OCI-LY7 (cell line): ENCODE measurements at regions not wholly inside any gene's neighbourhood (a gene's known extent, or its start where the extent isn't known, plus 50 kb on each side); places are given as distances from the start of the nearest gene placed in this dataset.

Source experiments
- BruUV-seq: library from RNA; stranded (reverse); fragments of 400-500 nt; replicated peaks from 2 replicates; lab custom pipeline; 2021; lab: Mats Ljungman, UMichigan
- CTCF ChIA-PET: fragments of 300-600 bp; sonication (Branson Sonifier 250); formaldehyde crosslinking; loops from one replicate; lab custom pipeline; 2022; ENCODE audit warnings: antibody characterized with exemption; ENCODE audit not compliant: unreplicated experiment; lab: Charles Lee
- POLR2A ChIA-PET: fragments of 300-600 bp; sonication (Branson Sonifier 250); formaldehyde crosslinking; loops from one replicate; lab custom pipeline; 2022; ENCODE audit warnings: antibody characterized with exemption; lab: Charles Lee
- DNase-seq: peaks from one replicate; pipeline ENCODE4 v3.0.0-alpha.2; 2015; ENCODE audit warnings: low spot score
- H2AFZ ChIP-seq: fragments of 200-600 bp; sonication (generic), shearing (Covaris generic); 2 replicates; pipeline ENCODE4 v1.6.1; 2014; ENCODE audit warnings: mild to moderate bottlenecking, antibody characterized with exemption, low read length, moderate library complexity
- H3K27ac ChIP-seq: fragments of 200-600 bp; sonication (generic); 2 replicates; pipeline ENCODE4 v1.5.1; 2014; ENCODE audit warnings: mixed run types, low read depth, mild to moderate bottlenecking, moderate library complexity, low read length, inconsistent platforms; ENCODE audit not compliant: poor library complexity, severe bottlenecking
- H3K36me3 ChIP-seq: fragments of 200-600 bp; sonication (generic); 2 replicates; pipeline ENCODE4 v1.6.1; 2014; ENCODE audit warnings: mild to moderate bottlenecking, antibody characterized with exemption, low read length, moderate library complexity, mixed read lengths; ENCODE audit not compliant: insufficient read depth
- H3K4me1 ChIP-seq: fragments of 200-600 bp; sonication (generic); 2 replicates; pipeline ENCODE4 v1.5.1; 2014; ENCODE audit warnings: mild to moderate bottlenecking, low read length; ENCODE audit not compliant: insufficient read depth, poor library complexity, severe bottlenecking
- H3K4me2 ChIP-seq: fragments of 200-600 bp; sonication (generic); 2 replicates; pipeline ENCODE4 v1.6.1; 2014; ENCODE audit warnings: mild to moderate bottlenecking, low read length
- H3K4me3 ChIP-seq: fragments of 200-600 bp; sonication (generic); 2 replicates; pipeline ENCODE4 v1.5.1; 2014; ENCODE audit warnings: mild to moderate bottlenecking, low read depth, low read length; ENCODE audit not compliant: poor library complexity, severe bottlenecking
- H3K79me2 ChIP-seq: fragments of 200-600 bp; sonication (generic); 2 replicates; pipeline ENCODE4 v1.6.1; 2016; ENCODE audit warnings: low read depth, mild to moderate bottlenecking, low read length, moderate library complexity, mixed read lengths; ENCODE audit not compliant: insufficient read depth
- H3K9me2 ChIP-seq: fragments of 200-600 bp; sonication (generic); 2 replicates; pipeline ENCODE4 v1.6.1; 2016; ENCODE audit warnings: mild to moderate bottlenecking, low read length, mixed read lengths; ENCODE audit not compliant: insufficient read depth
- H3K9me3 ChIP-seq: fragments of 200-600 bp; sonication (generic); 2 replicates; pipeline ENCODE4 v1.6.1; 2014; ENCODE audit warnings: mild to moderate bottlenecking, mixed run types, low read length, mixed read lengths
- H4K20me1 ChIP-seq: fragments of 200-600 bp; sonication (generic); 2 replicates; pipeline ENCODE4 v1.6.1; 2014; ENCODE audit warnings: mild to moderate bottlenecking, antibody characterized with exemption, low read length, moderate library complexity, mixed read lengths; ENCODE audit not compliant: insufficient read depth
- EZH2phosphoT487 ChIP-seq: fragments of 200-600 bp; sonication (generic); IDR thresholded peaks from 2 replicates; pipeline ENCODE4 v1.6.1; 2018; ENCODE audit warnings: low read depth, borderline replicate concordance, mild to moderate bottlenecking, mixed run types, antibody characterized with exemption, low read length, moderate library complexity, mixed read lengths
- intact Hi-C: fragments of 100-400 bp; cut with micrococcal nuclease; formaldehyde crosslinking; loops from one replicate; pipeline ENCODE4 v1.10.0; 2022; ENCODE audit not compliant: unreplicated experiment
- TF ChIP-seq, protein P1 (sequence below): fragments of 200-600 bp; sonication (generic); conservative IDR thresholded peaks from 2 replicates; pipeline ENCODE4 v1.5.1; 2014; ENCODE audit warnings: mild to moderate bottlenecking, antibody characterized with exemption, low read length, moderate library complexity, mixed read lengths

DNA sequence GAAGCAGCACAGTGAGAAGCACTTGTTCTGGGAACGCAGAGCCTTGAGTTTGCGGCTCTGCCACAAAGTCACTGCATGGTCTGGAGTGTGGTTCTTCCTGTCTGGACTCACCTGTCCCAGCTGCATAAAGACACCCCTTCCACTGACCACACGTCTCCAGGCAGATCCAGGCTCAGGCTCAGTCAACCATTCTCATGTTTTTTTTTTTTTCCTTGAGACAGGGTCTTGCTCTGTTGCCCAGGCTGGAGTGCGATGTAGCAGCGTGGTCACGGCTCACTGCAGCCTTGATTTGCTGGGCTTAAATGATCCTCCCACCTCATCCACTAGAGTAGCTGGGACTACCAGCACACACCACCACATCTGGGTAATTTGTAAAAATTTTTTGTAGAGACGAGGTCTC is 102.9 kb upstream of the KLF4 start:
- Histone ChIP-seq H3K9me2 (no peaks in the 10 kb centered on the region), H3K4me3 (no peak overlapping the region), H3K36me3 (no peaks in the 10 kb centered on the region), H4K20me1 (no peaks in the 10 kb centered on the region), H3K4me2 (no peak overlapping the region), H3K9me3 (no peaks in the 10 kb centered on the region), H3K79me2 (no peaks in the 10 kb centered on the region), H3K27ac (no peak overlapping the region), H3K4me1 (no peaks in the 10 kb centered on the region), H2AFZ (no peak overlapping the region)
- ChIA-PET CTCF (no interaction called here), POLR2A (interaction anchor here (0.7 kb wide), 1 partner anchor 9 kb away, joined by 3 read pairs; no protein-coding TSS in a partner anchor)
- no peak for DNase-seq
- intact Hi-C loops, result no loop called here
- TF ChIP-seq, protein P1, sequence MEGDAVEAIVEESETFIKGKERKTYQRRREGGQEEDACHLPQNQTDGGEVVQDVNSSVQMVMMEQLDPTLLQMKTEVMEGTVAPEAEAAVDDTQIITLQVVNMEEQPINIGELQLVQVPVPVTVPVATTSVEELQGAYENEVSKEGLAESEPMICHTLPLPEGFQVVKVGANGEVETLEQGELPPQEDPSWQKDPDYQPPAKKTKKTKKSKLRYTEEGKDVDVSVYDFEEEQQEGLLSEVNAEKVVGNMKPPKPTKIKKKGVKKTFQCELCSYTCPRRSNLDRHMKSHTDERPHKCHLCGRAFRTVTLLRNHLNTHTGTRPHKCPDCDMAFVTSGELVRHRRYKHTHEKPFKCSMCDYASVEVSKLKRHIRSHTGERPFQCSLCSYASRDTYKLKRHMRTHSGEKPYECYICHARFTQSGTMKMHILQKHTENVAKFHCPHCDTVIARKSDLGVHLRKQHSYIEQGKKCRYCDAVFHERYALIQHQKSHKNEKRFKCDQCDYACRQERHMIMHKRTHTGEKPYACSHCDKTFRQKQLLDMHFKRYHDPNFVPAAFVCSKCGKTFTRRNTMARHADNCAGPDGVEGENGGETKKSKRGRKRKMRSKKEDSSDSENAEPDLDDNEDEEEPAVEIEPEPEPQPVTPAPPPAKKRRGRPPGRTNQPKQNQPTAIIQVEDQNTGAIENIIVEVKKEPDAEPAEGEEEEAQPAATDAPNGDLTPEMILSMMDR, result no peak
- TF ChIP-seq EZH2phosphoT487, result no peak
- BruUV-seq, result no TSS peak

DNA sequence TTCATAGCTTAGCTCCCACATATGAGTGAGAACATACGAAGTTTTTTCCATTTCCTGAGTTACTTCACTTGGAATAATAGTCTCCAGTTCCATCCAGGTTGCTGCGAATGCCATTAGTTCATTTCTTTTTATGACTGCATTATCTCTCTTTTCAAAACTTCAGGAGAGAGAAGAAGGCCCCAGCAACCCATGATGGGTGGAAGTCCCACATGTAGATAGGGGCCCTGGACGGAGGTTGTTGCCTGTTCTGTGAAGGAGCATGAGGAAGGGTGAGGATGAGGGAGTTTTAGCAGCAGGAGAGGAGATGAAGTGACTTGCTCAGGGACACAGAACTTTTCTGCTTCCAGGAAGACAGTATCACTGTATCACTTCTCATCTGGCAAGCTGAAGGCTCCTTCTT is 102.2 kb upstream of the KLF4 start:
- no peak for DNase-seq
- no TSS peak for BruUV-seq
- Histone ChIP-seq H4K20me1 (no peaks in the 10 kb centered on the region), H3K4me1 (no peaks in the 10 kb centered on the region), H3K79me2 (no peaks in the 10 kb centered on the region), H3K9me2 (no peaks in the 10 kb centered on the region), H3K4me3 (no peak overlapping the region), H3K27ac (no peak overlapping the region), H2AFZ (no peak overlapping the region), H3K9me3 (no peaks in the 10 kb centered on the region), H3K4me2 (no peak overlapping the region), H3K36me3 (no peaks in the 10 kb centered on the region)
- ChIA-PET POLR2A (no interaction called here), CTCF (no interaction called here)
- TF ChIP-seq, protein P1, result no peak
- TF ChIP-seq EZH2phosphoT487, result no peak
- intact Hi-C loops, result no loop called here

DNA sequence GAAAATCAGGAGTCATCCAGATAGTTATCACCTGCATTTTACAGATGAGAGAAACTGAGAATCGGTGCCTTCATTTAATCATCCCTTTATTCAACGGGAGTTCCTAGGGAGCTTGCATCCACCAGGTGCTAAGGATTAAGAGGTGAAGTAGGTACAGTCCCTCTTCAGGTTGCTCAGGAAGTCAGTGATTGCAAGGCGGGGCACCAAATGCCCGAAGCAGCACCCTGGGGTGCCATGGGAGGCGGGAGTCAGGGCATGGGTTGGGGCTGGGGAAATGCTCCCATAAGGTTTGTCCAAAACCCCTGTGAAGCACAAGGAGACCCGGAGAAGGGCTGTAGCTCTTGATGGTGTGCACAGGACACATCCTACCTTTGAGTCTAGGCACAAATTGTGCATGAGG is 98.8 kb upstream of the KLF4 start:
- POLR2A ChIA-PET, result no interaction called here
- BruUV-seq, result no TSS peak
- Histone ChIP-seq H3K4me3 (no peak overlapping the region), H4K20me1 (no peaks in the 10 kb centered on the region), H3K9me2 (no peaks in the 10 kb centered on the region), H3K4me2 (no peak overlapping the region), H3K27ac (no peak overlapping the region), H3K36me3 (no peaks in the 10 kb centered on the region), H2AFZ (no peak overlapping the region), H3K4me1 (no peaks in the 10 kb centered on the region), H3K9me3 (no peaks in the 10 kb centered on the region), H3K79me2 (no peaks in the 10 kb centered on the region)
- no peak for DNase-seq
- no peak for TF ChIP-seq EZH2phosphoT487
- TF ChIP-seq, protein P1, result no peak
- intact Hi-C loops, result no loop called here
- CTCF ChIA-PET, result interaction anchor here (0.5 kb wide), 1 partner anchor 14 kb away, joined by 4 read pairs; no protein-coding TSS in a partner anchor
